ENCODE measurements at regions not wholly inside any gene's neighbourhood (a gene's known extent, or its start where the extent isn't known, plus 50 kb on each side); places are given as distances from the start of the nearest gene placed in this dataset.

- peaks cover 2% of the 10 kb centered on the region for H3K27me3 Mint-ChIP-seq (ENCODE audit: unreplicated experiment)
- no peak for TF ChIP-seq CTCF (IDR thresholded peaks at IDR 0.05; ENCODE audit: partially characterized antibody, unreplicated experiment)
- H3K9me3 Mint-ChIP-seq (ENCODE audit: unreplicated experiment), result no peaks in the 10 kb centered on the region
- H3K4me3 Mint-ChIP-seq (ENCODE audit: unreplicated experiment), result no peak overlapping the region
- no peak overlapping the region for H3K27ac Mint-ChIP-seq (ENCODE audit: unreplicated experiment)
- DNase-seq, result no peak
- H3K36me3 Mint-ChIP-seq (ENCODE audit: unreplicated experiment), result no peaks in the 10 kb centered on the region
- no peaks in the 10 kb centered on the region for H3K4me1 Mint-ChIP-seq (ENCODE audit: low read depth, unreplicated experiment)
Measured at GRCh38 chr18:62637403-62637802, 77.9 kb upstream of the PHLPP1 start.

DNA sequence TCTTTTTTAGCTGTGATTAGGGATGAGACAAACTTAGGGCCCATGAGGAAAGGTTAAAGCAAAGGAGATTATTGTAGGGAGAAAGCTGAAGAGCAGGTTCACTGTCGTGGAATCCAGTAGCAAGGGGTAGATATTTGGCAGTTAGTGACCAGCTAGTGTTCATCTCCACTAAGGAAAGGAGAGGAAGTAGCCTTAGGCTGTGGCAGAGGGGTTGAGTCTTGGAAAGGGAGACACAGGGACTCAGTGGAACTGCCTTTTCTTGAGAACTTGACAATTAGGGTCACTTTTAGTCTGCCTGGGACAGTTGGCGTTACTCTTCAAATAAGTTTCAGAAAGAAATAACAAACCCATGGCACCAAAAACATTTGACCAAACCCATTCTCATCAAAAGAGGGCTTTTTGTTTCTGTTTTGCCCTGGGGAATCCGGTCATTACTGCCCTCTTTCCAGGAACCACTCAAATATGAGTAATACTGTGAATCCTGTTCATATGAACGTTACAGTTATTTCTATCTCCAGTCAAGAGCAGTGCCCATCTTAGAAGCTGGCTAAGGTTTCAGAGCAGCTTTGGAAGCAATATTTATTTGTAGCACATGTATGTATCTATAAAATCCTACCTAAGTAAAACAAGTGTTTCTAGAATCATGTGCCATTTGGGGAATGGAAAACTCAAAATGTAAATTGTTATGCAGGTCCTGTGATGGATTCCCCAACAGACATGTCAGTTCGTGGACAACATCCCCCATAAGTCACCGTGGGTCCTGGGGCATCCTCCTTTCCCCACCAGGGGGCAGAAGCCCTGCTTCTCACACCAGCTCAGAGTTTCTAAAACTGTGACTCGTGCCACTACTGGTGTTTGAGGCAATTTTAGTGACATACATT is 77.3 kb upstream of the PHLPP1 start:
- DNase-seq, result peak; percentile 25
- Mint-ChIP-seq H3K4me3 (ENCODE audit: unreplicated experiment) (no peak overlapping the region), H3K36me3 (ENCODE audit: unreplicated experiment) (no peaks in the 10 kb centered on the region), H3K27ac (ENCODE audit: unreplicated experiment) (no peak overlapping the region), H3K27me3 (ENCODE audit: unreplicated experiment) (peaks cover 2% of the 10 kb centered on the region), H3K9me3 (ENCODE audit: unreplicated experiment) (no peaks in the 10 kb centered on the region), H3K4me1 (ENCODE audit: low read depth, unreplicated experiment) (no peaks in the 10 kb centered on the region)
- peak; percentile 62 for TF ChIP-seq CTCF (IDR thresholded peaks at IDR 0.05; ENCODE audit: partially characterized antibody, unreplicated experiment)

- Mint-ChIP-seq H3K27me3 (ENCODE audit: unreplicated experiment) (peaks cover 2% of the 10 kb centered on the region), H3K4me1 (ENCODE audit: low read depth, unreplicated experiment) (no peaks in the 10 kb centered on the region), H3K36me3 (ENCODE audit: unreplicated experiment) (peaks cover 4% of the 10 kb centered on the region), H3K4me3 (ENCODE audit: unreplicated experiment) (no peak overlapping the region), H3K9me3 (ENCODE audit: unreplicated experiment) (no peaks in the 10 kb centered on the region), H3K27ac (ENCODE audit: unreplicated experiment) (no peak overlapping the region)
- DNase-seq, result no peak
- TF ChIP-seq CTCF (IDR thresholded peaks at IDR 0.05; ENCODE audit: partially characterized antibody, unreplicated experiment), result no peak
Measured at GRCh38 chr18:62643181-62643580, 72.2 kb upstream of the PHLPP1 start.

DNA sequence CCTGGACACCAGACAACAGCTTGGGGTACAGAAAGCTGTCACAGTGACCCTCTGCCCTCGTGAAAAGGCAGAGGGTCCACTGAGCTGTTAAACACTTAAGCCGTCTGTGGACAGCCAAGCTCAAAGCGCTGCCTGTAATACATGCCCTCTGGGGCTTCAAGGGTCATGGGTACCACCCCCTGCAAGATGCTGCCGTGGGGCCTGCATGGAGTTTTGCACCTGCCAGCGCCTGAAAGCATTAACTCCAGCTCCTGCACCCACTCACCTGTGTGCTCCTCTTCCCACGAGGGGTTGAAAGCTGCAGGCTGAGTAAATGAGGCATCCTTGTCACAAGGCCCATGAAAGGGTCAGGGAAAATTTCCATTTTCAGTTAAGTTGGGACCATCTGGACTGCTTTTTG is 70.6 kb upstream of the PHLPP1 start:
- Mint-ChIP-seq H3K4me3 (ENCODE audit: unreplicated experiment) (no peak overlapping the region), H3K27ac (ENCODE audit: unreplicated experiment) (peak overlapping the region; percentile 52), H3K27me3 (ENCODE audit: unreplicated experiment) (no peaks in the 10 kb centered on the region), H3K9me3 (ENCODE audit: unreplicated experiment) (peaks cover 1% of the 10 kb centered on the region), H3K36me3 (ENCODE audit: unreplicated experiment) (peaks cover 4% of the 10 kb centered on the region), H3K4me1 (ENCODE audit: low read depth, unreplicated experiment) (no peaks in the 10 kb centered on the region)
- DNase-seq, result no peak
- TF ChIP-seq CTCF (IDR thresholded peaks at IDR 0.05; ENCODE audit: partially characterized antibody, unreplicated experiment), result no peak

GRCh38 chr18:62647179-62647578 is 68.2 kb upstream of the PHLPP1 start:
- Mint-ChIP-seq H3K27me3 (ENCODE audit: unreplicated experiment) (peaks cover 4% of the 10 kb centered on the region), H3K4me1 (ENCODE audit: low read depth, unreplicated experiment) (peaks cover 5% of the 10 kb centered on the region), H3K36me3 (ENCODE audit: unreplicated experiment) (peaks cover 4% of the 10 kb centered on the region), H3K9me3 (ENCODE audit: unreplicated experiment) (peaks cover 3% of the 10 kb centered on the region), H3K27ac (ENCODE audit: unreplicated experiment) (no peak overlapping the region), H3K4me3 (ENCODE audit: unreplicated experiment) (no peak overlapping the region)
- DNase-seq, result no peak
- no peak for TF ChIP-seq CTCF (IDR thresholded peaks at IDR 0.05; ENCODE audit: partially characterized antibody, unreplicated experiment)
